ENCODE measurements at regions not wholly inside any gene's neighbourhood (a gene's known extent, or its start where the extent isn't known, plus 50 kb on each side); places are given as distances from the start of the nearest gene placed in this dataset.

- H3K4me1 ChIP-seq = peaks cover 0 to 8% (median 0%) of the 10 kb centered on the region in 12 donors
- TF ChIP-seq CTCF (IDR thresholded peaks at IDR 0.05) (no peak), POLR2A (IDR thresholded peaks at IDR 0.05) (no peak)
- H3K36me3 ChIP-seq = no peaks in the 10 kb centered on the region
- 38 to 58% (median 46%) methylated on average over 7 of the region's 7 CpGs for WGBS, 4 donors
- DNase-seq (peak in 1 of 5 donors; percentile 33), ATAC-seq (peak in 3 of 4 donors; percentile 31 to 48 (median 39))
- intact Hi-C loops (cut with DNase I) = no loop called here
- no peak overlapping the region for H3K27ac ChIP-seq
- H3K27me3 ChIP-seq = peaks cover 0 to 3% (median 0%) of the 10 kb centered on the region in 9 donors
- H3K4me3 ChIP-seq = no peak overlapping the region
- no peaks in the 10 kb centered on the region for H3K9me3 ChIP-seq
These were observed 114.0 kb downstream of the FAM174B start for GRCh38 chr15:92541291-92542200.

- H3K27ac ChIP-seq = no peak overlapping the region
- no peak for DNase-seq
- H3K4me1 ChIP-seq = peaks cover 0 to 8% (median 0%) of the 10 kb centered on the region in 12 donors
- no peak for ATAC-seq
- WGBS, 4 donors = 65 to 77% (median 76%) methylated on average over 3 of the region's 3 CpGs
- no peak for TF ChIP-seq POLR2A (IDR thresholded peaks at IDR 0.05)
- no peak for TF ChIP-seq CTCF (IDR thresholded peaks at IDR 0.05)
- no peak overlapping the region for H3K4me3 ChIP-seq
- peaks cover 0 to 4% (median 0%) of the 10 kb centered on the region in 12 donors for H3K9me3 ChIP-seq
- no peaks in the 10 kb centered on the region for H3K36me3 ChIP-seq
- intact Hi-C loops (cut with DNase I) = no loop called here
- peaks cover 0 to 3% (median 0%) of the 10 kb centered on the region in 9 donors for H3K27me3 ChIP-seq
These were observed 117.5 kb downstream of the FAM174B start for GRCh38 chr15:92538115-92538514.

- no peaks in the 10 kb centered on the region for H3K27me3 ChIP-seq
- H3K27ac ChIP-seq = no peak overlapping the region
- no peaks in the 10 kb centered on the region for H3K4me1 ChIP-seq
- peaks cover 0 to 4% (median 0%) of the 10 kb centered on the region in 12 donors for H3K9me3 ChIP-seq
- TF ChIP-seq CTCF (IDR thresholded peaks at IDR 0.05) (no peak), POLR2A (IDR thresholded peaks at IDR 0.05) (no peak)
- intact Hi-C loops (cut with DNase I) = no loop called here
- DNase-seq = no peak
- no peak overlapping the region for H3K4me3 ChIP-seq
- WGBS, 4 donors = 53 to 85% (median 64%) methylated on average over 2 of the region's 2 CpGs
- no peaks in the 10 kb centered on the region for H3K36me3 ChIP-seq
- ATAC-seq = peak in 1 of 4 donors; percentile 18
These were observed 122.3 kb downstream of the FAM174B start for GRCh38 chr15:92533298-92533697.

- Histone ChIP-seq H3K27ac (no peak overlapping the region), H3K27me3 (no peaks in the 10 kb centered on the region), H3K36me3 (no peaks in the 10 kb centered on the region), H3K9me3 (peaks cover 0 to 4% (median 0%) of the 10 kb centered on the region in 12 donors), H3K4me3 (no peak overlapping the region), H3K4me1 (peaks cover 0 to 5% (median 0%) of the 10 kb centered on the region in 12 donors)
- intact Hi-C loops (cut with DNase I) = no loop called here
- ATAC-seq (no peak), DNase-seq (no peak)
- WGBS, 4 donors = 39 to 85% (median 61%) methylated on average over 1 of the region's 1 CpG
- TF ChIP-seq CTCF (IDR thresholded peaks at IDR 0.05) = no peak
- TF ChIP-seq POLR2A (IDR thresholded peaks at IDR 0.05) = no peak
These were observed 124.2 kb downstream of the FAM174B start for GRCh38 chr15:92531406-92531805.

Data from heart left ventricle (tissue), 16 donors.